ENCODE measurements at regions not wholly inside any gene's neighbourhood (a gene's known extent, or its start where the extent isn't known, plus 50 kb on each side); places are given as distances from the start of the nearest gene placed in this dataset.

- TF ChIP-seq CTCF (IDR thresholded peaks at IDR 0.05) (no peak), REST (IDR thresholded peaks at IDR 0.05; ENCODE audit: insufficient read depth in 1 of 2, low read depth in 2 of 2, low read length in 1 of 2) (no peak), POLR2AphosphoS5 (IDR thresholded peaks at IDR 0.05; ENCODE audit: low read depth, low read length) (no peak), TCF7L2 (IDR thresholded peaks at IDR 0.05; ENCODE audit: low read depth, low read length) (no peak), SIN3A (IDR thresholded peaks at IDR 0.05; ENCODE audit: borderline replicate concordance, insufficient read depth, low read depth, low read length) (no peak)
These were observed 317.6 kb upstream of the UMPS start for GRCh38 chr3:124412644-124413043.
